Erythroblast (primary cell): ENCODE measurements at regions not wholly inside any gene's neighbourhood (a gene's known extent, or its start where the extent isn't known, plus 50 kb on each side); places are given as distances from the start of the nearest gene placed in this dataset.

ENCODE experiments used
- GATA1 ChIP-seq: IDR thresholded peaks from 2 replicates; pipeline ENCODE4 v1.6.1; 2011; ENCODE audit warnings: low read depth, mild to moderate bottlenecking, control low read depth, low read length, moderate library complexity
- POLR2A ChIP-seq: IDR thresholded peaks from 2 replicates; pipeline ENCODE4 v1.6.1; 2011; ENCODE audit warnings: mild to moderate bottlenecking, low read length

DNA sequence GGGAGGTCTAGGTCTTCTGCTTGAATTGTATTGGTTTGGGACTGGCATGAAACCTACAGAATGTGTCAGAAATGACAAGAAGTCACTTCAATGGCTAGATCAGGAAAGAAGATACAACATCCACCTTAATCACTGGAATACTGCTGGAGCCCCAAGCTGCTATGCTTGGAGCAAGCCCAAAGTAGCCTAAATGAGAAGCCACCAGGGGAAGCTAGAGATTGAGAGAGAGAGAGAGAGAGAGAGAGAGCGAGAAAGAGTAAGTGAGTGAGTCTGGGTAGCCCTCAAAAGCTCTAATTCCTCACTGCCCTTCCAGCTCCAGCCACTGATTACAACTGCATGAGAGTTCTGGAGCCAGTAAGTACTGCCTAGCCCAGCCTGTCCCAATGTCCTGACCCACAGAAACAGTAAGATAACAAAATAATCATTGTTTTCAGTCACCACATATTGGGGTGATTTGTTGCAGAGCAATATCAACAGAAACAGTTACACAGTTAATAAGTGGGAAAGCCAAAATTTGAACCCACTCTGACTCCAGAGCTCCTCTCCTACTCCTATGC, 529.2 kb upstream of the GOLIM4 start:
- TF ChIP-seq POLR2A: no peak
- TF ChIP-seq GATA1: no peak
